BLaER1 treated with 17β-estradiol and CSF1 and Interleukin-3, amounts not matched to agents 10 nM and 100 nM (cell line): ENCODE measurements at regions not wholly inside any gene's neighbourhood (a gene's known extent, or its start where the extent isn't known, plus 50 kb on each side); places are given as distances from the start of the nearest gene placed in this dataset.

ENCODE experiments used
- H3K27ac ChIP-seq, 11 experiments: shearing (Covaris generic); formaldehyde crosslinking; 2 replicates each; pipeline ENCODE4 v1.8.1; 2022
- H3K27me3 ChIP-seq, 11 experiments: shearing (Covaris generic); formaldehyde crosslinking; 2 replicates each; pipeline ENCODE4 v1.8.1; 2022
- H3K36me3 ChIP-seq, 11 experiments: shearing (Covaris generic); formaldehyde crosslinking; 2 replicates each; pipeline ENCODE4 v1.8.1; 2022
- H3K4me1 ChIP-seq, 10 experiments: shearing (Covaris generic); formaldehyde crosslinking; 2 replicates each; pipeline ENCODE4 v1.8.1; 2022
- H3K4me2 ChIP-seq, 11 experiments: shearing (Covaris generic); formaldehyde crosslinking; 2 replicates each; pipeline ENCODE4 v1.8.1; 2022
- H3K4me3 ChIP-seq, 10 experiments: shearing (Covaris generic); formaldehyde crosslinking; 2 replicates each; pipeline ENCODE4 v1.8.1; 2022
- H3K9ac ChIP-seq, 11 experiments: shearing (Covaris generic); formaldehyde crosslinking; 2 replicates each; pipeline ENCODE4 v1.8.1; 2022
- H3K9me3 ChIP-seq, 11 experiments: shearing (Covaris generic); formaldehyde crosslinking; replicated peaks in 1 of 11; 2 replicates each; pipeline ENCODE4 v1.8.1; 2022
- H4K20me1 ChIP-seq, 11 experiments: shearing (Covaris generic); formaldehyde crosslinking; 2 replicates each; pipeline ENCODE4 v1.8.1; 2022
- Cebpa-rat ChIP-seq, 11 experiments: shearing (Covaris generic); IDR thresholded peaks; 2 replicates each; pipeline ENCODE4 v1.8.1; 2022

DNA sequence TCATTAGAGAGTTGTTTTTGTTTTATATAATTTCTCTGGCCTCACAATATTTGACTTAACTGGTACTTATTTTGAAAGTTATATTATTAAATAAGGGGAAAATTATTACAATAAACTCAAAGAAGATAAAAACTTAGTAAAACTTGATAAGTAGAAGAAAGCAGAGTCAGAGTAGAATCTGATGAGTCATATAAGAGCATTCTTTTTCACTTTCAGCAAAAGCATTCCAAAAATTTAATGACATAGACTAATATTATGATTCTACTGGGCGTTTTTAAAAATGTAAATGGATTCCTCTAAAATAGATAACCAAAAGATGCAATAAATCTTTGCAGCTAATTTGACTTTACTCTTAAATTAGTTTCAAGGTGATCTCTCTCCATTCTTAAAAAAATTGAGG lies 366.3 kb upstream of the IMPG1 start:
- H3K4me2 ChIP-seq = no peak overlapping the region
- peaks cover 0 to 25% (median 13%) of the 10 kb centered on the region in 10 experiments; a peak in 16 of 20 replicates for H3K4me1 ChIP-seq
- H3K9me3 ChIP-seq = no peaks in the 10 kb centered on the region
- no peak overlapping the region for H3K27ac ChIP-seq
- H3K9ac ChIP-seq = no peak overlapping the region
- H4K20me1 ChIP-seq = no peaks in the 10 kb centered on the region
- H3K36me3 ChIP-seq = no peaks in the 10 kb centered on the region
- no peak for TF ChIP-seq Cebpa-rat (IDR thresholded peaks at IDR 0.05)
- H3K27me3 ChIP-seq = no peaks in the 10 kb centered on the region
- no peak overlapping the region for H3K4me3 ChIP-seq

- no peaks in the 10 kb centered on the region for H4K20me1 ChIP-seq
- no peak overlapping the region for H3K9ac ChIP-seq
- no peak overlapping the region for H3K4me3 ChIP-seq
- no peaks in the 10 kb centered on the region for H3K36me3 ChIP-seq
- TF ChIP-seq Cebpa-rat (IDR thresholded peaks at IDR 0.05) = no peak
- H3K9me3 ChIP-seq = no peaks in the 10 kb centered on the region
- H3K4me2 ChIP-seq = peak overlapping the region in 10 of 11 experiments; percentile 4 to 63 (median 48); a peak in 18 of 22 replicates
- peaks cover 0 to 25% (median 13%) of the 10 kb centered on the region in 10 experiments; a peak in 16 of 20 replicates for H3K4me1 ChIP-seq
- no peak overlapping the region for H3K27ac ChIP-seq
- H3K27me3 ChIP-seq = no peaks in the 10 kb centered on the region
Measured at GRCh38 chr6:76435174-76435573, 362.7 kb upstream of the IMPG1 start.

DNA sequence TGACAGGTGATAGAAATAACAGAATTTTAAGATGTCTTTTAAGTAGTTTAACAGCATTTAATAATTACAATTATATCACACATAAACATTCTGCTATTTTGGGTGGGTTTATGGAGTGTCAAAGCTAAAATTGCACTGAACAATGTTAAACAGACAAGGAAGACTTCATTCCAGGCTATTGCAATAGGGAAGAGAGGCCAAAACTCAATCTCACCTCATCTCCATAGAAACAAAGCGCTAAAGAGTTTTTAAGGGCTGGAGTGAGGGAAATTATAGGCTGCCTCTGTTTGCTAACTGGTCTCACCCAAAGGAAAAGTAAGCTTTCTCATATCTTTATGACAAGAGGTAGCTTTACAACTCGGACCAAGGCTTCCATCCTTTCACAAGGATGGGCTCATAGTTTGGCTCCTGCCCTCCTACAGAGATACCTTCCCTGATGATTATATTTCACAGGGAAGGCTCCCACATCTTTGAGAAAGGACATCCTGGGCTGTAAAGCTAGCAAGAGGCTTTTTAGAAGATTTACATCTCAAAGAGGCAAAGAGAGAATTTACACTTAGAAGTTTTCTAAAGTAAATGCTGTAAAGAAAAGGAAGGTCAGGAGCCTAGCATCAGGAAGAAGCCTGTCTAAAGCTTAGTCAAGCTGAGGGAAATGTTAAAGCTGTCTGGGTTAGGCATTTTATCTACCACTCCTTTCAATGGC lies 350.2 kb upstream of the IMPG1 start:
- no peak overlapping the region for H3K4me3 ChIP-seq
- TF ChIP-seq Cebpa-rat (IDR thresholded peaks at IDR 0.05) = no peak
- H4K20me1 ChIP-seq = no peaks in the 10 kb centered on the region
- H3K27me3 ChIP-seq = no peaks in the 10 kb centered on the region
- no peaks in the 10 kb centered on the region for H3K4me1 ChIP-seq
- no peak overlapping the region for H3K4me2 ChIP-seq
- no peaks in the 10 kb centered on the region for H3K9me3 ChIP-seq
- H3K9ac ChIP-seq = no peak overlapping the region
- H3K36me3 ChIP-seq = no peaks in the 10 kb centered on the region
- H3K27ac ChIP-seq = no peak overlapping the region

DNA sequence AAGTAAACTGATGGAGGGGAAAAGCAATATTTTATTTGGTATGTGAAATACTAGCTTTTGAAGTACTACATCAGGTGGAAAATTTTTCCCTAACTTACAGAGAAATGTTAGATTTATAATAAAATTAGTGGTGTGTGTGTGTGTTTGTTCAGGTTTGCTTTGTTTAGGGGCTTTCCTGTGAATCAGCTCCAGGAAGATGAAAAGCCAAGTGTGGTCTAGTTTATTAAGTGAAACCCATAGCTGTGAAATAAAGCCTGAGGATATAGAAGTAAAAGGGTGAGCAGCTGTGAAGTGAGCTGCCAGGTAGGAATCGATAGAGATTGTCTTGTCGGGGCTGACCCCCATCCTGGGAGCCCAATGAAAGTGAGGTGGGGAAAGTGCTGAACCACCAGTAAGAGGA lies 347.6 kb upstream of the IMPG1 start:
- no peak overlapping the region for H3K9ac ChIP-seq
- H4K20me1 ChIP-seq = no peaks in the 10 kb centered on the region
- H3K27ac ChIP-seq = no peak overlapping the region
- no peaks in the 10 kb centered on the region for H3K9me3 ChIP-seq
- H3K4me2 ChIP-seq = no peak overlapping the region
- H3K4me1 ChIP-seq = no peaks in the 10 kb centered on the region
- no peak for TF ChIP-seq Cebpa-rat (IDR thresholded peaks at IDR 0.05)
- no peak overlapping the region for H3K4me3 ChIP-seq
- H3K36me3 ChIP-seq = no peaks in the 10 kb centered on the region
- no peaks in the 10 kb centered on the region for H3K27me3 ChIP-seq

GRCh38 chr6:76418560-76419223 lies 346.2 kb upstream of the IMPG1 start:
- Histone ChIP-seq H4K20me1 (no peaks in the 10 kb centered on the region), H3K27me3 (no peaks in the 10 kb centered on the region), H3K36me3 (no peaks in the 10 kb centered on the region), H3K9ac (no peak overlapping the region), H3K4me3 (no peak overlapping the region), H3K9me3 (no peaks in the 10 kb centered on the region), H3K27ac (no peak overlapping the region), H3K4me2 (no peak overlapping the region), H3K4me1 (no peaks in the 10 kb centered on the region)
- TF ChIP-seq Cebpa-rat (IDR thresholded peaks at IDR 0.05) = no peak

GRCh38 chr6:76416821-76417605 lies 344.6 kb upstream of the IMPG1 start:
- H3K9me3 ChIP-seq = no peaks in the 10 kb centered on the region
- no peaks in the 10 kb centered on the region for H3K27me3 ChIP-seq
- H3K4me3 ChIP-seq = no peak overlapping the region
- no peaks in the 10 kb centered on the region for H3K4me1 ChIP-seq
- no peaks in the 10 kb centered on the region for H3K36me3 ChIP-seq
- no peaks in the 10 kb centered on the region for H4K20me1 ChIP-seq
- no peak overlapping the region for H3K4me2 ChIP-seq
- no peak overlapping the region for H3K9ac ChIP-seq
- H3K27ac ChIP-seq = no peak overlapping the region
- no peak for TF ChIP-seq Cebpa-rat (IDR thresholded peaks at IDR 0.05)

GRCh38 chr6:76403064-76403463 lies 330.6 kb upstream of the IMPG1 start:
- Histone ChIP-seq H3K4me1 (no peaks in the 10 kb centered on the region), H3K9me3 (peaks cover 0 to 7% (median 0%) of the 10 kb centered on the region in 11 experiments; a peak in 3 of 22 replicates), H3K9ac (no peak overlapping the region), H4K20me1 (no peaks in the 10 kb centered on the region), H3K36me3 (no peaks in the 10 kb centered on the region), H3K27me3 (no peaks in the 10 kb centered on the region), H3K27ac (no peak overlapping the region), H3K4me3 (no peak overlapping the region), H3K4me2 (no peak overlapping the region)
- TF ChIP-seq Cebpa-rat (IDR thresholded peaks at IDR 0.05) = no peak

- Histone ChIP-seq H3K9ac (no peak overlapping the region), H4K20me1 (no peaks in the 10 kb centered on the region), H3K27me3 (no peaks in the 10 kb centered on the region), H3K36me3 (no peaks in the 10 kb centered on the region), H3K4me1 (no peaks in the 10 kb centered on the region), H3K4me2 (no peak overlapping the region), H3K4me3 (no peak overlapping the region), H3K9me3 (no peaks in the 10 kb centered on the region), H3K27ac (no peak overlapping the region)
- TF ChIP-seq Cebpa-rat (IDR thresholded peaks at IDR 0.05) = no peak
Measured at GRCh38 chr6:76397966-76398365, 325.5 kb upstream of the IMPG1 start.

GRCh38 chr6:76382201-76382600 lies 309.7 kb upstream of the IMPG1 start:
- Histone ChIP-seq H3K4me1 (no peaks in the 10 kb centered on the region), H3K4me2 (no peak overlapping the region), H3K9ac (no peak overlapping the region), H4K20me1 (no peaks in the 10 kb centered on the region), H3K36me3 (no peaks in the 10 kb centered on the region), H3K4me3 (no peak overlapping the region), H3K27ac (no peak overlapping the region), H3K27me3 (no peaks in the 10 kb centered on the region), H3K9me3 (peaks cover 0 to 15% (median 9%) of the 10 kb centered on the region in 11 experiments; a peak in 12 of 22 replicates)
- TF ChIP-seq Cebpa-rat (IDR thresholded peaks at IDR 0.05) = no peak
